ENCODE measurements at regions not wholly inside any gene's neighbourhood (a gene's known extent, or its start where the extent isn't known, plus 50 kb on each side); places are given as distances from the start of the nearest gene placed in this dataset.

- no peaks in the 10 kb centered on the region for H3K79me1 ChIP-seq (ENCODE audit: low read depth, low read length)
- no peaks in the 10 kb centered on the region for H3K4me1 ChIP-seq (replicated peaks in 1 of 4; ENCODE audit: control insufficient read depth in 3 of 4, insufficient read depth in 4 of 4, low read length in 3 of 4)
- H4K91ac ChIP-seq (replicated peaks; ENCODE audit: insufficient read length, low read length): no peak overlapping the region
- no peak overlapping the region for H2BK15ac ChIP-seq (ENCODE audit: low read length)
- DNase-seq (ENCODE audit: low read depth in 1 of 2, low spot score in 2 of 2): no peak
- H3K4ac ChIP-seq (replicated peaks; ENCODE audit: insufficient read length, low read depth, low read length): no peak overlapping the region
- no peaks in the 10 kb centered on the region for H3K79me2 ChIP-seq (ENCODE audit: control insufficient read depth in 1 of 2, insufficient read depth in 2 of 2, low read length in 2 of 2)
- no peak overlapping the region for H4K5ac ChIP-seq (ENCODE audit: insufficient read length, low read depth, low read length)
- H3K4me3 ChIP-seq (ENCODE audit: extremely low read depth in 1 of 4, insufficient read depth in 2 of 4, low read depth in 3 of 4, low read length in 4 of 4): no peak overlapping the region
- H3K36me3 ChIP-seq (ENCODE audit: control insufficient read depth in 2 of 4, insufficient read depth in 4 of 4, low read length in 3 of 4): no peaks in the 10 kb centered on the region
- FAIRE-seq: no peak
- no peak overlapping the region for H2BK20ac ChIP-seq (ENCODE audit: low read length)
- 96% methylated on average over 5 of the region's 5 CpGs; no CpG with 5 or more reads in 1 of the 2 experiments for WGBS, 2 experiments (ENCODE audit: extremely low coverage in 1 of 2, insufficient coverage in 1 of 2, insufficient read length in 1 of 2, insufficient replicate concordance in 2 of 2, low coverage in 1 of 2, low lambda C conversion rate in 2 of 2, missing lambda C conversion rate in 1 of 2)
- no peak overlapping the region for H2BK12ac ChIP-seq (ENCODE audit: low read depth, low read length)
- H2AK5ac ChIP-seq (ENCODE audit: low read depth, low read length): no peak overlapping the region
- H2AFZ ChIP-seq (ENCODE audit: low read length): no peak overlapping the region
- CTCF ChIA-PET (ENCODE audit: partially characterized antibody): no interaction called here
- POLR2A ChIA-PET (ENCODE audit: partially characterized antibody): no interaction called here
- H2BK120ac ChIP-seq (replicated peaks; ENCODE audit: low read depth, low read length): no peak overlapping the region
- no peaks in the 10 kb centered on the region for H4K20me1 ChIP-seq (replicated peaks in 1 of 2; ENCODE audit: control insufficient read depth in 1 of 2, insufficient read depth in 2 of 2, low read length in 2 of 2)
- no peak overlapping the region for H3K18ac ChIP-seq (ENCODE audit: extremely low read depth, low read length)
- H3K27me3 ChIP-seq (replicated peaks in 1 of 4; ENCODE audit: control insufficient read depth in 3 of 4, extremely low read depth in 1 of 4, insufficient read depth in 3 of 4, low read length in 3 of 4): no peaks in the 10 kb centered on the region
- H3K23ac ChIP-seq (ENCODE audit: insufficient read length): no peak overlapping the region
- no peak overlapping the region for H3K14ac ChIP-seq (ENCODE audit: insufficient read length)
- no peak overlapping the region for H4K8ac ChIP-seq (ENCODE audit: extremely low read depth, insufficient read depth, low read length)
- H3K27ac ChIP-seq (ENCODE audit: low read depth, low read length): no peak overlapping the region
- no peak overlapping the region for H3K56ac ChIP-seq (replicated peaks; ENCODE audit: insufficient read length, low read depth, low read length)
- no peaks in the 10 kb centered on the region for H3K23me2 ChIP-seq (ENCODE audit: low read depth, low read length)
- H3K4me2 ChIP-seq (ENCODE audit: insufficient read depth in 1 of 2, low read depth in 2 of 2, low read length in 2 of 2): no peak overlapping the region
- no peak overlapping the region for H3K9ac ChIP-seq (replicated peaks in 1 of 4; ENCODE audit: extremely low read depth in 1 of 4, low read depth in 3 of 4, low read length in 3 of 4)
- H2BK5ac ChIP-seq (ENCODE audit: low read depth, low read length): no peak overlapping the region
- no peaks in the 10 kb centered on the region for H3K9me3 ChIP-seq (ENCODE audit: insufficient read depth in 2 of 2, low read depth in 1 of 2, low read length in 1 of 2)
- TF ChIP-seq HDAC2 (IDR thresholded peaks at IDR 0.05; ENCODE audit: borderline replicate concordance in 1 of 2, low read depth in 2 of 2, low read length in 2 of 2): no peak
- no peak for TF ChIP-seq SP4 (IDR thresholded peaks at IDR 0.05; ENCODE audit: low read length)
- no peak for TF ChIP-seq GTF2F1 (IDR thresholded peaks at IDR 0.05; ENCODE audit: borderline replicate concordance, low read depth, low read length)
- TF ChIP-seq CBX5 (IDR thresholded peaks at IDR 0.05; ENCODE audit: low read depth, low read length): no peak
- TF ChIP-seq MAX (IDR thresholded peaks at IDR 0.05): no peak
- TF ChIP-seq USF2 (IDR thresholded peaks at IDR 0.05; ENCODE audit: low read length): no peak
Observed at GRCh38 chr2:59827677-59828076, 725.8 kb downstream of the BCL11A start.
